ENCODE measurements at regions not wholly inside any gene's neighbourhood (a gene's known extent, or its start where the extent isn't known, plus 50 kb on each side); places are given as distances from the start of the nearest gene placed in this dataset.
"Not testable (repeated sequence)": the region's sequence is repeated elsewhere in the genome, so short reads cannot be mapped to it uniquely, and the experiment has no call there.

GRCh38 chr10:9211228-9211627, 1156.7 kb downstream of the GATA3 start:
- DNase-seq (ENCODE audit: low spot score), result peak; percentile 37

GRCh38 chr10:9214618-9215017, 1160.1 kb downstream of the GATA3 start:
- DNase-seq (ENCODE audit: low spot score), result peak; percentile 40

GRCh38 chr10:9215121-9215520, 1160.6 kb downstream of the GATA3 start:
- DNase-seq (ENCODE audit: low spot score), result no peak

- peak; percentile 65 for DNase-seq (ENCODE audit: low spot score)
These were observed 1165.4 kb downstream of the GATA3 start for GRCh38 chr10:9219860-9220259.

- peak; percentile 57 for DNase-seq (ENCODE audit: low spot score)
These were observed 1168.4 kb downstream of the GATA3 start for GRCh38 chr10:9222917-9223316.

- DNase-seq (ENCODE audit: low spot score), result no peak
These were observed 1173.3 kb downstream of the GATA3 start for GRCh38 chr10:9227679-9228365.

- peak; percentile 74 for DNase-seq (ENCODE audit: low spot score)
These were observed 1174.3 kb downstream of the GATA3 start for GRCh38 chr10:9228771-9229170.

- DNase-seq (ENCODE audit: low spot score), result no peak
These were observed 1175.3 kb downstream of the GATA3 start for GRCh38 chr10:9229702-9230244.

GRCh38 chr10:9230625-9231024, 1176.1 kb downstream of the GATA3 start:
- no peak for DNase-seq (ENCODE audit: low spot score)

GRCh38 chr10:9234191-9234590, 1179.7 kb downstream of the GATA3 start:
- no peak for DNase-seq (ENCODE audit: low spot score)

GRCh38 chr10:9238041-9238440, 1183.6 kb downstream of the GATA3 start:
- peak; percentile 88 for DNase-seq (ENCODE audit: low spot score)

GRCh38 chr10:9239298-9239697, 1184.8 kb downstream of the GATA3 start:
- DNase-seq (ENCODE audit: low spot score), result peak; percentile 77

- no peak for DNase-seq (ENCODE audit: low spot score)
These were observed 1189.5 kb downstream of the GATA3 start for GRCh38 chr10:9243941-9244411.

- DNase-seq (ENCODE audit: low spot score), result no peak
These were observed 1190.4 kb downstream of the GATA3 start for GRCh38 chr10:9244864-9245263.

- peak; percentile 81 for DNase-seq (ENCODE audit: low spot score)
These were observed 1198.6 kb downstream of the GATA3 start for GRCh38 chr10:9253121-9253520.

- DNase-seq (ENCODE audit: low spot score), result no peak
These were observed 1199.9 kb downstream of the GATA3 start for GRCh38 chr10:9254353-9254752.

GRCh38 chr10:9260690-9261089, 1206.2 kb downstream of the GATA3 start:
- no peak for DNase-seq (ENCODE audit: low spot score)

GRCh38 chr10:9262770-9263169, 1208.3 kb downstream of the GATA3 start:
- DNase-seq (ENCODE audit: low spot score), result peak; percentile 86

GRCh38 chr10:9268176-9268575, 1213.7 kb downstream of the GATA3 start:
- DNase-seq (ENCODE audit: low spot score), result no peak

- DNase-seq (ENCODE audit: low spot score), result not testable (repeated sequence)
These were observed 1218.8 kb downstream of the GATA3 start for GRCh38 chr10:9273126-9273833.

GRCh38 chr10:9274206-9274755, 1219.8 kb downstream of the GATA3 start:
- peak; percentile 51 for DNase-seq (ENCODE audit: low spot score)

GRCh38 chr10:9275861-9276260, 1221.4 kb downstream of the GATA3 start:
- DNase-seq (ENCODE audit: low spot score), result no peak

- DNase-seq (ENCODE audit: low spot score), result no peak
These were observed 1231.2 kb downstream of the GATA3 start for GRCh38 chr10:9285690-9286089.
